Sigmoid colon (tissue), 4 donors: ENCODE measurements at regions not wholly inside any gene's neighbourhood (a gene's known extent, or its start where the extent isn't known, plus 50 kb on each side); places are given as distances from the start of the nearest gene placed in this dataset.
"Not testable (repeated sequence)": the region's sequence is repeated elsewhere in the genome, so short reads cannot be mapped to it uniquely, and the experiment has no call there.

Source experiments
- CTCF ChIP-seq, 4 experiments: fragments of 450-650 bp in 3 of 4; fragments of 200-600 bp in 1 of 4; IDR thresholded peaks; one replicate each; pipeline ENCODE4 v1.5.1; 2016 to 2019; ENCODE audit warnings: antibody characterized with exemption in 4 of 4, mild to moderate bottlenecking in 3 of 4, moderate library complexity in 2 of 4
- EP300 ChIP-seq, 4 donors: sonication (generic); formaldehyde crosslinking; IDR thresholded peaks; one replicate each; pipeline ENCODE4 v1.6.1; 2017; ENCODE audit warnings: antibody characterized with exemption in 4 of 4
- POLR2A ChIP-seq, 2 donors: fragments of 450-650 bp; IDR thresholded peaks; one replicate each; pipeline ENCODE4 v1.6.1; 2016; ENCODE audit warnings: antibody characterized with exemption in 2 of 2, mild to moderate bottlenecking in 2 of 2, moderate library complexity in 2 of 2
- POLR2AphosphoS5 ChIP-seq, 4 donors: sonication (generic); formaldehyde crosslinking; IDR thresholded peaks; one replicate each; pipeline ENCODE4 v1.6.1; 2017; ENCODE audit warnings: antibody characterized with exemption in 4 of 4

GRCh38 chr6:112547321-112548085 is 200.4 kb downstream of the RFPL4B start:
- not testable (repeated sequence) for TF ChIP-seq CTCF, POLR2A, POLR2AphosphoS5, EP300 (IDR thresholded peaks at IDR 0.05)
